ENCODE measurements at regions not wholly inside any gene's neighbourhood (a gene's known extent, or its start where the extent isn't known, plus 50 kb on each side); places are given as distances from the start of the nearest gene placed in this dataset.
A peak's percentile ranks its signal among the peaks of the same experiment; 100 is the strongest.

- ATAC-seq = peak; percentile 88
- peak; percentile 67 for DNase-seq (ENCODE audit: low spot score)
- intact Hi-C loops (cut with DNase I) = no loop called here
These were observed 65.1 kb upstream of the CCDC160 start for GRCh38 chrX:134171661-134172587.

- intact Hi-C loops (cut with DNase I) = no loop called here
These were observed 64.3 kb upstream of the CCDC160 start for GRCh38 chrX:134172588-134173259.

GRCh38 chrX:134173541-134174272, 63.3 kb upstream of the CCDC160 start:
- ATAC-seq = no peak
- intact Hi-C loops (cut with DNase I) = no loop called here
- DNase-seq (ENCODE audit: low spot score) = no peak

More at GRCh38 chrX:134172588-134173259, 64.3 kb upstream of the CCDC160 start:
- DNase-seq (ENCODE audit: low spot score) (peak; percentile 65), ATAC-seq (peak; percentile 65)

GRCh38 chrX:134174273-134174660, 62.7 kb upstream of the CCDC160 start:
- no peak for DNase-seq (ENCODE audit: low spot score)
- intact Hi-C loops (cut with DNase I) = no loop called here
- no peak for ATAC-seq

GRCh38 chrX:134174859-134175258, 62.1 kb upstream of the CCDC160 start:
- ATAC-seq = no peak
- no peak for DNase-seq (ENCODE audit: low spot score)
- intact Hi-C loops (cut with DNase I) = no loop called here

GRCh38 chrX:134177527-134177926, 59.5 kb upstream of the CCDC160 start:
- ATAC-seq (no peak), DNase-seq (ENCODE audit: low spot score) (no peak)
- intact Hi-C loops (cut with DNase I) = no loop called here

GRCh38 chrX:134180601-134181274, 56.2 kb upstream of the CCDC160 start:
- DNase-seq (ENCODE audit: low spot score) (no peak), ATAC-seq (no peak)
- intact Hi-C loops (cut with DNase I) = no loop called here

GRCh38 chrX:134181275-134181660, 55.7 kb upstream of the CCDC160 start:
- intact Hi-C loops (cut with DNase I) = no loop called here
- DNase-seq (ENCODE audit: low spot score) (no peak), ATAC-seq (no peak)

GRCh38 chrX:134183665-134184064, 53.3 kb upstream of the CCDC160 start:
- ATAC-seq (no peak), DNase-seq (ENCODE audit: low spot score) (no peak)
- intact Hi-C loops (cut with DNase I) = no loop called here

GRCh38 chrX:134184936-134185335, 52.0 kb upstream of the CCDC160 start:
- intact Hi-C loops (cut with DNase I) = no loop called here
- ATAC-seq = no peak
- DNase-seq (ENCODE audit: low spot score) = no peak

GRCh38 chrX:134186362-134187121, 50.4 kb upstream of the CCDC160 start:
- DNase-seq (ENCODE audit: low spot score) (no peak), ATAC-seq (no peak)
- intact Hi-C loops (cut with DNase I) = no loop called here

Data from sciatic nerve (tissue), 2 donors.